Stimulated activated CD8-positive, alpha-beta memory T cell treated with anti-CD3 and anti-CD28 coated beads, Interleukin-15, amount 100 ng/mL, for 24 hours (primary cell): ENCODE measurements at regions not wholly inside any gene's neighbourhood (a gene's known extent, or its start where the extent isn't known, plus 50 kb on each side); places are given as distances from the start of the nearest gene placed in this dataset.

Experiments used
- DNase-seq: peaks from one replicate; pipeline ENCODE4 v3.0.0-alpha.2; 2020; ENCODE audit warnings: low read depth

DNA sequence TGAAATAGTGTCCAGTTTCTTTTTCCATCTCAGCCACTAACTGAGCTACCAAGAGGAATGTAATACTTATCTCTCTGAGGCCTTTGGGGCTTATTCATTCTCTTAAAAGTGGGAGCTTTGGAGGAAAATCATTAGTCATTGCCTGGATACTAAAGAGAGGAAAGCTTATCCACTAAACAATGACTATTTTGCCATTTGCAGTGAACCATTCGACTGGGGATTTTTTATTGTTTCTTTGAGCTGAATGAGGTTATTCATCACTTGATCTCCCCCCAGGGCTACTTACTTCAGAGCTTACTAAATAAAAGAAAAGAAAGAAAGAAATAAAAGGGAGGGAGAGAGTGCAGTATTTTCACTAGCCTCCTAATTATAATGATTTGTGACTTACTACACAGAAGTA lies 1329.5 kb upstream of the TENM3 start:
- DNase-seq, result no peak

DNA sequence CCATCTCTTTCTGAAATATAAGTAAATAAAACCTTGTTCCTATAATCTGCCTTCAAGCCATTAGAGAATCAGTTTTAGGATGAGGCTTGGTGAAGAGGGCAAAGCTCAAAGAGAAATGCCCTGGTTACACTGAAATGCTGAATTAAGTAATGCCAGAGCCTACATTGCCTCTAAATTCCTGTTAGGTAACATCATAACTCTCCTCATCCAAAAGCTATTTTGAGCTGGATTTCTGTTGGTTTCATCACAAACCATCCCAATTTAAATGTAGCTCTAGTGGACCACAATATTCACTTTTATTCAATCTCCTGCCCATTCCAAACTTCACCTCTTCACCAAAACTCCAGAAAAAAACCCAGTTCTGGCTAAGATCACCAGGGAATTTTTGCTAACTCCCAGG lies 1319.7 kb upstream of the TENM3 start:
- no peak for DNase-seq

DNA sequence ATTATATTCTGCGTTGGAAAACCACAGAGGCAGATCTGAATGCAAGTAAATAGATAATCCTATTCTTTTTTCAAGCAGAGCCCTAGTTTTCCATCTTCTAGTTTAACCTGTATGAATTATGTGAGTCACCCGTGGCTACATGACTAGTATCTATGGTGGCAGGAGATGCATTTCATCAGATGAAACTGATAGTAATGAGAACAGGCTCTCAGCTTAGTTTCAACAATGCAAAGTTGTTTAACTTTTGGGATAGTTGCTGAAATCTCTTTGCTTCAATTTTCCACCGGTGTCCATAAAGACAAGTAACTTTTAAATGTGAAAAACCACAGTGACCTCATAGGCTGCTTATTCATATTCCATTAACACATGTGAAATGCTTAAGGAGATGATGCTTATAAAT lies 1317.4 kb upstream of the TENM3 start:
- no peak for DNase-seq

DNA sequence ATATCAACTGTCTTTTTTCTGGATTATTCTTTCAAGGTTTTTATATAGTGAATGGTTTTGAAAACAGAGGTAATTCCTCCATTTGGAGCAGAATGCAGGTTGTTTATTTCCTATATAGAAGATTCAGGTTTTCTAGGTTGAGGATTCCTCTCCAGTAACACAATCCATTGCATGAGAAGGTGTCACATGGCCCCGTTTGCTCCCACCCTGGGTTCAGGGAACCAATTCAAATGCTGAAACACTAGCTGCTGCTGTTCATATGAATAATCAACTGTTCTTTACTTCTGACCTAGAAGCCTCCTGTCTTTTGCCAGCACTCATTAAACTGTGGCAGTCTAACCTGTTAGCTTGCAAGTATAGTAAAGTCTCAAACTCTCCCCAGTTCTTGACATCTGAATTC lies 1316.9 kb upstream of the TENM3 start:
- no peak for DNase-seq

DNA sequence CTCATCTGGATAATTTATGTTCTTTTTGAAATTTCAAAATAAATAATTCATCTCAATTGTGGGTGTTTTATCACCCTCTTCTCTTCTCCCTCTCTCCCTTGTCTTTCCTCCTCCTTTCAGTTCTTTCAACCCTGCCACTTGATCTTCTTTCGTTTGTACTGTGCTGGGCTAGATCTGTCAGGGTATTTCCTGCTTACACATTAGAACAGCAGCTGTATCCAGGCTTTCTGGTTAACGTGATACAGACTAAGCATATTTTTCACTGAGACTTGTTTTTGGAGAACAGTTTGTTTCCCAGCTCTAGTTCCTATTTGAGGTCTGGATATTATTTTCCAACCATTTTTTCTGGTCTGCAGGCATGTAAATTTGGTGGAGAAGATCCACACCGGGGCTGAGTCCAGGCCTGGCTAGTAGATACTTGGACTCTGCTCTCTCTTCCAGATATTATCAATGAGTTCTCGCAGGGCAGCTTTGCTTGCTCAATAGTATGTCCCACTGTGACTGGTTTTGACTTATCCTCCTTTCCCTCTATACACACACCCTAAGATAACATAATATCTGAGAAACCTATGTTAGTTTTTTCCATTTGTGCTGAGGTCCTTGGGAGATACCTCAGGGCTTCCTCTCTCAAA lies 1310.7 kb upstream of the TENM3 start:
- no peak for DNase-seq

DNA sequence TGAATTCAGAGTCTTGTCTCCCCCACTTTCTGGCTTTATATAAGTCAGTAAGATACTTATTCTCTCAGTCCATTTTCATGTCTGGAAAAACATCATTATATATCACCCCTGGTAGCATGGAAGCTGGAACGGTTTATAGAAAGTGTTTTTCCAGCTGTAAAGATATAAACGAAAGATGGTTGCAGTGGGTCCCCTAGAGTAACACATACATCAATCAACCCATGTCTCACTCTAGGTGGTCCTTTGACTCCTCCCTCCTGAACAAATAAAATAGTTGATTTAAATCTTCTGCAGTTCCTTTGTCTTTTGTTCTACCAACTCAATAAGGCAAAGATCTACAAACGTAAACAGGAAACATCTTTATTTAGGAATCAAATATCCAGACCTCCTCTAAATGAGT lies 1306.1 kb upstream of the TENM3 start:
- DNase-seq, result no peak

DNA sequence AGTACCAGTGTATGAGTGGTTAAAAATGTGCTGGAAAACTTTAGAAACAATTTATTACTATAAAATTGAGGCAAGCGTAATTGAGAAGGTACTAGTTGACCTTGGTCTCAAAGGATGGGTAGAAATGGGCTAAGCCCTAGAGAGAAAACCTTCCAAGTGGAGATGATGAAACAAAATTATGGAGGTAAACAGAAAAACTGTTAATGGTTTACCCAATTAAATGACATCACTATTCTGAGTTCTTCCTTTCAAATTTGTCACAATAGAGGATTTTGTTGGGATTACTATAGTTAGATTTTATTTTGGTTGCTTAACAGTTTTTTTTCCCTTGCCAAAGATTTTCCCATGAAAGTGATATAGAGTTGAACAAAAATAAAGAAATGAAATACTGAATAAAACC lies 1302.5 kb upstream of the TENM3 start:
- DNase-seq, result no peak

DNA sequence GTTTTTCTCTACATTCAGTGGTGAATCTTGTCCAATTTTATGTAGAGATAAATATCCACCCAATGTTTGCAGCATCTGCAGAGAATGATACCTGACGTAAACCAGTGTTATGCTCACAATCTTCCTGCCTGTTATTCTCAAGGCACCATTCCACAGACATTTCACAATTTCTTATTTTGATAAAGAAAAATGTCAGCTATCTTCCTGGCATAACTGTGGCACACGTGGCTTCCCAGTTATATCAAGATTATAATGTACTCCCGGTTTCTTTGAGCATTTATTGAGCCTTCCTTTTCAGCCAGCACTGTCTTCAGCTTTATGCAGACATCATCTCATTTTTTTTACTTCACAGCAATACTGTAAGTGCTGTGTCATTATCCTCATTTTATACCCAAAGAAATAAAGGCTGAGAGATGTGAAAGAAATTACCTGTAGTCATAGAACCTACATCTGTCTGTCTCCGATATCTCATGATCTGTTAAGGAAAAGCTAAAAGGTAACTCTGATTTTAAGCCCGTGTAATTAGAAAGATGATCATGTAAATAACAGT lies 1300.8 kb upstream of the TENM3 start:
- no peak for DNase-seq

DNA sequence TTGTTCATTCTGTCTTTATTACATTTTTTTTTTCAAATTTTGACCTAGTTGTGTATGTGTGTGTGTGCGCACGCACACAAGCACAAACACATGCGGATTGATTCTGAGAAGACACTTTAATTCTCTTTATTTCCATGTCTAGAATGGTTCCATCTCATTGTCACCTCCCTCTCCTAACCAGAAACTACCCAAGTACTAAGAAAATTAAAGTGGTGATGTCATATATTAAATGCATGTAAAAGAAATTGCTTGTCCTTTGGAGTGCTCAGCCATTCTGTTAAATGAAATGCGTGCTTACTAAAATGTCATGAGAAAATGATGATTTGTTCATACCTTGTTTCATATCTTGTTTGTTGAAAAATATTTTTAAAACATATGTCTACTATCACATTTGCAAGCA lies 1297.0 kb upstream of the TENM3 start:
- DNase-seq, result no peak

DNA sequence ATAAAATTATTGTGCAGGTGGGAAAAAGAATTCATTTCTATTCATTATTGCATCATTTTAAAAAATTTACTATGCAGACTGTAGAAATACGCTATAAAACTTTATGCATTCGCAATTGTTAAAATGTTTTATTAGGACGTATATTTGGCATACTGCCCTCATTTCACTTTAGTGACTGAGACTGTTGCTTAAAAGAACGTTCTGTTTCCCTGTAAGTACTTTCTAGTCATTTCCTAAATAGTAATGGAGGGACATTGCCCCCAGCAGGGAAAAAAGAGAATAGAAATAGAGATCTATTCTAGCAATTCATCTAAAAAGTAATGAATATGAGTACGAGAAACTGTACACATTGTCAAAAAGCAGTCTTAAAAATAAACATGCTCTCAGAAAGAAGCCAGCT lies 1295.8 kb upstream of the TENM3 start:
- DNase-seq, result no peak

DNA sequence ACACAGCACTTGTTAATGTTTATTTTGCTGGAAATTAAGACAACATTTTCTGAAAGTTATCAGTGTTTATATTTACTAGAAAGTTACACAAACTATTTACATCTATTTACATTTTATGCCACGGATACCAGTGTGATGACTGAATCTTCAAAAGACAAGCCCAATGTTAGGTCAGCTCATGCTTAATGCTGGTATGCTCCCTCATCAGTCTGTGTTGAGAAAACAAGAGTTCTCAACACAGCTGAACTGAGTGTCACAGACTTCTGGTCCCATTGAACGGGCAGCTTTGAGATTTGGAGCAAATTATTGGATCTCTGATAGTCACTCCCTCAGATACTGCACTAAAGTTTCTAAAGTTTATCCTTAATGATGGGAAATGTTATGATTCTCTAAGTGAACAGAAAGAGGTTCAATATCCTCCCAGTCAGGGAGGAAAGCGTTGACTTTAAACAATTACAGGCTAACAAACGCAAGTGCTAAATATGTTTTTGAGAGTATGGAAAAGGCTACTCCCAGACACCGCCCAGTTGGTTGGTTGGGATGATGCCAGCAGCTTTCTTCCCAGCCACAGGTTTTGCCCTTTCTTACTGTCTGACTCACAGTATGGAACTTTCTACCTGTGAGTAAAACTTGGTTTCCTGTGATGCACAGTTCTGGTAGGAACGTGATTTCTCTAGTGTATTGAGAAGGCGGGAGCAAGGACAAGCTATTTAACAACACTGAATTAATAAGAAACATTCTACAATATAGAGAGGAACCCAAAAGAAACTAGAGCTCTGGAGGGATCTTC lies 1293.6 kb upstream of the TENM3 start:
- no peak for DNase-seq

DNA sequence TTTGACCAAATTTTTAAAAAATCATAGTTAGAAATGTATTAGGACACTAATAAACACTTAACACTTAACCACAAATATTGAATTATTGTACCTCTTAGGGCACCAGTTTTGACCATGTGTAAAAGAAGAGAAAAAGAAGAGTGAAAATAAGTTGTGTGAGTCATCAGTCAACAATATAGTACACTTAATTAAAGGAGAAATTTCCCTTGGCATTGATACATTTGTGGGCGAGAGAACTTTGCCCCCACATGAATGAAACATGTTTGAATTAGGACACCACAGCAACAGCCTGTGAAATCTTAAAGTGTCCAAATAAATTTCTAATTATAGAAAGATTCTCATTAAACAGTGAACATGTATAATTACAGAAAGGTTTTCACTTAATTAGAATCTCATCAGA lies 1292.8 kb upstream of the TENM3 start:
- no peak for DNase-seq

DNA sequence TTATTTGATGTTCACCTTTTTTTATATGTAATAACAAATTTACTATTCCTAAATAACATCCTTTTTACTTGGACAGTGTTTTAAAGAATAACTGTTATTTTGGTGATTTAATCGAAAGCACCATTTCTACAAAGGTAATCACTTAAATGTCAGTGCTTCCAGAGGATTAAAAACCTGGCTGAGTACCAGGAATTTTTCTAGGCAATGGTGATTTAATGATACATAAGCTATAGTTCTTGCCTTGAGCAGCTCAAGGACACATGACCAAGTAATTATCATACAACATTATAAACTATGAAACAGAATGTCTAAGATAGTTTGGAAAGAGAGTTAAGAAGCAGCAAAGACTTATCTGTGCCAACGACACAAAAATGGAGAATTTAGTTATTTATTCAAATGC lies 1291.9 kb upstream of the TENM3 start:
- no peak for DNase-seq

DNA sequence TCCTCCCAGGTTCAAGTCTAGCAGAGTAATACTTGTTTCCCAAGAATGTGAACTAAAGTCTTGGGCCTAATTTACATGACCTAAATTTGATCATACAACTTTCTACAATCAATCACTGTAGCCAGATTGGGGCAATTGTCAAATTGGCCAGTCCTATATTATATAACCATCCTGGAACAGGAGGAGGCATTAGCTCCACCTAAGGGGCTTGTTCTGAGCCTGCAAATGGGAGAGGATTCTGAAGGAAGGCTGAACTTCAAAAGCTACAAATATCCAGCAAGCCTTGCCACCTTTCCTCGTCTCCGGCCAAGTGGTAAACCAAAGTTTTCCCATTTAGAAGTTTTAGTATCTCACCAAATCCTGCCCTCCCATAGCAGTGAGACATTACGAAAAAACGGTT lies 1289.6 kb upstream of the TENM3 start:
- DNase-seq, result no peak

DNA sequence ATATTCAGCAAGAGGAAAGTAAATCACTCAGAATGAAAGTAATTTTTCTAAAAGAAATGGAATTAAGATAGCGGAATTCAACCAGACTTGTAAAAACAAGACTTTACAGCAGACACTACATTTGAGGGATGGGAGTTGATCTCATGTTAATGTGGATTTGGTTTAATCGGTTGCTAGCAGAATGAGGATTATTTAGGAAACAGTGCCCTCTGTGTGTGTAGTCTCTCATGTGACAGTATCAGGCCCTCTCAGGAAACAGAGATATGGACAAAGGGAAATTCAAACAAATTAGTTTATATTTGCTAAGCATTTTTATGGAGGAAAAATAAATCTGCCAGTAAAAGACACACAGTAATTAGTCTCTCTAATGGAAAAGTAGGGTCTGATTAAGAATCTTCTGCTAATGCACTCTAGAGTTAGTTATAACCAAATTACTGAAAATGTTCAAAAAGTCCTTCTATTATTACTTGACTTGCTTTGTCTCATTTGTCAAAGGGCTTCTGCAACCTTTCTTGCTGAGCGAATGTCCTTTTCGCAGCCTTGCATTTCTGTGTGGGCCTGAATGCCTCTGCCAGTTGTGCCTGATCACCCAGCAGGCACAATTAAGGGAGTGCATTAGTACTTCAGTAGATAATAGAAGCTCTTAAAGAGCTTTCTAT lies 1282.3 kb upstream of the TENM3 start:
- DNase-seq, result no peak

DNA sequence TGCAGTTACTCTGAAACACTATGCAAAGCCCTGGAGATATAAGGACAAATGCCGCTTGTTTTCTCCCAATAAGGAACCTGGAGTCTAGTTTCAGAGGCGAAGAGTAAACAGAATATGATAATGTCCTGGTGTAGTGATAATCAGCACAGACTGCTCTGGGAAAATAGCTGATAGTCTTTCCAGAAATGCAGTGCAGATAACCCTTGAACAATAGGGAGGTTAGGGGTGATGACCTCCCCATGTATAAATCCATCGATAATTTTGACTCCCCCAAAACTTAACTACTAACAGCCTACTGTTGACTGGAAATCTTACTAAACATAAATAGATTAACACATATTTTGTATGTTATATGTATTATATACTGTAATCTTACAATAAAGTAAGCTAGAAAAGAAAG lies 1280.9 kb upstream of the TENM3 start:
- no peak for DNase-seq

DNA sequence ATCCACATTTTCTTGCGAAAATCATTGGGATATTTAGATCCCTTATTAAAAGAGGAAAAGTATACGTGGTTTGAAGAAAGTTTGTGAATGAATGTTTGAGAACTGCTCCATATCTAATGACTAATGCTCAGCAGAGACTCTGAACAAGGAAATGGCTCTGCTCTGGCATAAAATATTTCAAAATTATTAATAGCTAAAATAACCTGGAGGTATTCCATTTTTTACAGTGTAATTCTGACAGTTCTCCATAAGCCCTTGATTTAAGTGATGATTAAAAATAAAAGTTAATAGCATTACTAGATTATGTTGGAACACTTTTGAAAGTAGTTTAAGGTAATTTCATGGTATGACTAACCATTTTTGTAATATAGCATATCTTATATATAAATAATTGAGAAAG lies 1276.9 kb upstream of the TENM3 start:
- no peak for DNase-seq

DNA sequence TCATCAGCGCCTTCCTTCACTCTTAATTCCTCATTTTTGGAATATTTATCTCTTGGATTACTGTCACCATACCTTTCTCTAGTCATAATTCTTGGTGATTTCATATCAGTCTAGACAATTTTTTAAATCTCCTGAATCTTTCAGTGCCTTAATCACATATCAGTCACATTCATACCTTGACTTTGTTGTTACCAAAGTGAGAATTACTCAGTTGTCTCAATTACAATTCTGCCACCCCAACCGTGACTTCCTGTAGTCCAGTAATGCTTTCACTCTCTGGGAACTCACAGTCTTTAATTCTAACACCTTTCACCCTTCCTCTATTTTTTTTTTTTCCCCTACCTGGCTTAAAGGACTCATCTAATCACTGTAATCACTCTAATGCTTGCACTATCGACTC lies 1275.3 kb upstream of the TENM3 start:
- no peak for DNase-seq

DNA sequence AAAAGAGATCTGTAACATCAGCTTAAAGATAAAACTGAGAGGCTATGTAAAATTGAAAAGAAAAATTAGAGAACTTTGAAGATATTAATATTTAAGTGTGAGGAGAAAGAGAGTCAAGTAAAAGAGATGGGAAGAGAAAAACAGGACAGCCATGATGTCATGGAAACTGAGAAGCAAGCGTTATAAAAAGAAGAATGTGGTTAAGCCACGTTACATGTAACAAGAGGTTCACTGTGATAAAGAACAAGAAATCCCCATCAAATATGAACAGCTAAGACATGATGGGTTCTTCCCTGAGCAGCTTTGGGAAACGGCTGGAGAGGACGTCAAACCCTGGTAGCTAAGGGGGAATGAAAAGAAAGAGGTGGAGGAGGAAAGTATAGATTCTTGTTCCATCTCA lies 1269.3 kb upstream of the TENM3 start:
- no peak for DNase-seq

DNA sequence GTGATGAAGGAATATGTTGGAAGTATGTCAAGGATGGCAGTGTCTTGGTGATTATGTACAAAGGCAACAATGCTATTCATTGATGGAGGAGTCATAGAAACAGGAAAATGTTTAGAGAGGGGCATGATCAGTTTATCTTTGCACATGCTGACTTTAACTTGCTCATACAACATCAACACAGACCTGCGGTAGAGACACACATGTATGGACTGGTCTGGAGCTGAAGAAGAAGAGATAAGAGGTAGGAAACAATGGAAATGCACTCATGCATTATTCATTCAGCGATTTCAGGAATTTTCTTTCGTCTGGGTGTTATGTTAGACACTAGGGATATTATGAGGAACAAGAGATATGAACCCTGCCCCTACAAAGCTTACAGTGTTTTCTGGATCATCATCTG lies 1252.3 kb upstream of the TENM3 start:
- no peak for DNase-seq

DNA sequence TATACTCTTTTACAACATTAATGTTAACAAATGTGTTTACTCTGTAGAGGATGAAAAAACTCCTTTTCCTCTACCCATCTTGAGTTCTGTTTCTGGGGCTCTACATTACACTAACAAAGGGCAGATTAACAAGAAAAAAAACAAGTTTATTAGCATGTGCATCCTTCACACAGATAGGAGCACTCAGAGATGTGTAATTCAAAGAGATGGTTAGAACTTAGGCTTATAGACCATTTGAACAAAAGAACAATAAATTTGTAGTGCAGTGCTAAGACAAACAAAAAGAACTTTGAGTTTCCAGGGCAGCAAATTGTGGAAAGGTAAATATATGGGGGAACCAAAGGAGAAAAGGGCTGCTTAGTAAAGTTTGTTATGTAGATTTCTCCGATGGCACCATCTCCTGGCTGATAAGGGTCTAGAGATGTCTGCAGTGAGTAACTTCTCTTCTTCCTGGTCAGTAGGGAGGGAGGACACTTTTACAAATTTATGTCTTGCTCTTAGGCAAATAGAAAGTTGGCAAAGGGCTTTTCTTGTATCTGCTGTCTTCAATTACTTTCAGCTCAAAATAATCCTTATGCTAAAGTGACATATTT lies 1249.9 kb upstream of the TENM3 start:
- no peak for DNase-seq

DNA sequence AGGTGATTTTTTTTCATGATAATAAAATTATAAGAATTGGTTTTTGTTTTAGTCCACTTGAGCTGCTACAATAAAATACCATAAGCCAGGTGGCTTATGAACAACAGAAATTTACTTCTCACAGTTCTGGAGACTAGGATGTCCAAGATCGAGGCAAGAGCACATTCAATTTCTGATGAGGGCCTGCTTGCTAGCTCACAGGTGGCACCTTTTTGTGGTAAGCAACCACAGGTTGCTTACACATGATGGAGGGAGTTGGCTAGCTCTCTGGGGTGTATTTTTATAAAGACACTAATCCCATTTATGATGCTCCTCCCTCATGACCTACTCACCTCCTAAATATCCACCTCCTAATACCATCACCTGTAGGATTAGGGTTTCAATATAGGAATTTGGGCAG lies 1248.5 kb upstream of the TENM3 start:
- DNase-seq, result no peak

DNA sequence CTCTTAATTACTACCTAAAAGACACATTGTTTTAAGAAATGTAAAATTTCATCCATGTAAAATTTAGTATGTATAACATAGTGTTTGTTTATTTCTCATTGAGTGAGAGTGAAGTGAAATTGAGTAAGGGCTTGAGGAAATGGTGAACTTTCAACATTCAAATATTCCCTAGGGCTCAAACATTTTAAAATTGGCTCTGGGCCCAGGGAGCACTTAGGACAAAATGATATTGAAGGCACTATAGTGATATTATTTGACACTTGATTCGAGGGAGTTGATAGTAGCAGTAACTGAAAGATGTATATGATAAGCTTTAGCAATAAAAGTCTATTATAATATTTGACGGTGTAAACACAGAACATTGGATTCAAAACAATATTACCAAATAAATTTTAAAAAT lies 1244.0 kb upstream of the TENM3 start:
- no peak for DNase-seq
